ENCODE measurements at regions not wholly inside any gene's neighbourhood (a gene's known extent, or its start where the extent isn't known, plus 50 kb on each side); places are given as distances from the start of the nearest gene placed in this dataset.
A peak's percentile ranks its signal among the peaks of the same experiment; 100 is the strongest.

DNA sequence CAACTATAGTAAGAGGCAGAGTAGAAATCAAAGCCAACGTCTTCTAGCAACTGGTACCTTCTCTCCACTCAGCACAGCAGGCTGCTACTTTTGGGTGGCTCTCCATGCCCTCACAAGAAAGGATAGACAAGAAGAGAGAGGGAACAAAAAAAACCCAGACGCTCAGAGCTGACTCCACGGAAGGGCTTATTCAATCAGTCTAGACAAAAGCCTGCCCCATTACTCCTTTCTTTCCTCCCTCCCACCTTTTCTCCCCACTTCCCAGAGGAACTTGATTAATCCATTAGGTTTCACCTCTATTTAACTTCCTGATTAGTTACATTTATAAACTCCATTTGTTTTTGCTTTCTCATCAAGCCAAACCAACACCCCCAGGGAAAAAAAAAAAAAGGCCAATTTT, 71.1 kb upstream of the CCDC60 start:
- Mint-ChIP-seq H3K27ac (ENCODE audit: unreplicated experiment) (no peak overlapping the region), H3K4me3 (ENCODE audit: unreplicated experiment) (no peak overlapping the region), H3K9me3 (ENCODE audit: unreplicated experiment) (peaks cover 26% of the 10 kb centered on the region), H3K4me1 (ENCODE audit: low read depth, unreplicated experiment) (no peaks in the 10 kb centered on the region), H3K36me3 (ENCODE audit: insufficient read depth, unreplicated experiment) (no peaks in the 10 kb centered on the region), H3K27me3 (ENCODE audit: insufficient read depth, unreplicated experiment) (no peaks in the 10 kb centered on the region)
- Histone ChIP-seq H3K4me1 (no peaks in the 10 kb centered on the region), H3K27me3 (replicated peaks; ENCODE audit: control insufficient read depth, insufficient read depth, low read length) (no peaks in the 10 kb centered on the region), H3K4me3 (ENCODE audit: low read depth, low read length) (no peak overlapping the region), H3K36me3 (ENCODE audit: control insufficient read depth, insufficient read depth, low read length) (no peaks in the 10 kb centered on the region), H3K9me3 (no peaks in the 10 kb centered on the region)
- intact Hi-C loops (cut with micrococcal nuclease; ENCODE audit: unreplicated experiment) = no loop called here
- ChIA-PET POLR2A (no interaction called here), CTCF (no interaction called here)
- no peak for DNase-seq
- BruUV-seq (replicated peaks) = no TSS peak
- TF ChIP-seq, protein P1, sequence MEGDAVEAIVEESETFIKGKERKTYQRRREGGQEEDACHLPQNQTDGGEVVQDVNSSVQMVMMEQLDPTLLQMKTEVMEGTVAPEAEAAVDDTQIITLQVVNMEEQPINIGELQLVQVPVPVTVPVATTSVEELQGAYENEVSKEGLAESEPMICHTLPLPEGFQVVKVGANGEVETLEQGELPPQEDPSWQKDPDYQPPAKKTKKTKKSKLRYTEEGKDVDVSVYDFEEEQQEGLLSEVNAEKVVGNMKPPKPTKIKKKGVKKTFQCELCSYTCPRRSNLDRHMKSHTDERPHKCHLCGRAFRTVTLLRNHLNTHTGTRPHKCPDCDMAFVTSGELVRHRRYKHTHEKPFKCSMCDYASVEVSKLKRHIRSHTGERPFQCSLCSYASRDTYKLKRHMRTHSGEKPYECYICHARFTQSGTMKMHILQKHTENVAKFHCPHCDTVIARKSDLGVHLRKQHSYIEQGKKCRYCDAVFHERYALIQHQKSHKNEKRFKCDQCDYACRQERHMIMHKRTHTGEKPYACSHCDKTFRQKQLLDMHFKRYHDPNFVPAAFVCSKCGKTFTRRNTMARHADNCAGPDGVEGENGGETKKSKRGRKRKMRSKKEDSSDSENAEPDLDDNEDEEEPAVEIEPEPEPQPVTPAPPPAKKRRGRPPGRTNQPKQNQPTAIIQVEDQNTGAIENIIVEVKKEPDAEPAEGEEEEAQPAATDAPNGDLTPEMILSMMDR (IDR thresholded peaks at IDR 0.05; ENCODE audit: insufficient read depth in 1 of 2, low read depth in 1 of 2, low read length in 1 of 2, severe bottlenecking in 1 of 2, unreplicated experiment in 1 of 2) = no peak

DNA sequence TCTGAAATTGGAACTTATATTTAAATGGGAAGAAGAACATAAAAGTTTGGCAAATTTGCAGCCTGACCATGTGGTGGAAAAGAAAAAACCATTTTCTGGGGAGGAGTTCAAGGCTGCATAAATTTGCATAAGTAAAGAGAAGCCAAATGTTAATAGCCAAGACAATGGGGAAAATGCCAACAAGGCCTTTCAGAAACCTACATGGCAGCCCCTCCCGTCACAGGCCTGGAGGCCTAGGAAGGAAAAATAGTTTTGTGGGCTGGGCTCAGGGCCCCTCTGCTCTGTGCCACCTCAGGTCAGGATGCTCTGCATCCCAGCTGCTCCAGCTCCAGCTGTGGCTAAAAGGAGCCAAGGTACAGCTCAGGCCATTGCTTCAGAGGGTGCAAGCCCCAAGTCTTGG, 67.6 kb upstream of the CCDC60 start:
- Histone ChIP-seq H3K27me3 (replicated peaks; ENCODE audit: control insufficient read depth, insufficient read depth, low read length) (no peaks in the 10 kb centered on the region), H3K4me1 (no peaks in the 10 kb centered on the region), H3K9me3 (peaks cover 3% of the 10 kb centered on the region; the same call in 1 of the 2 replicates), H3K4me3 (ENCODE audit: low read depth, low read length) (no peak overlapping the region), H3K36me3 (ENCODE audit: control insufficient read depth, insufficient read depth, low read length) (no peaks in the 10 kb centered on the region)
- Mint-ChIP-seq H3K9me3 (ENCODE audit: unreplicated experiment) (peaks cover 48% of the 10 kb centered on the region), H3K4me1 (ENCODE audit: low read depth, unreplicated experiment) (no peaks in the 10 kb centered on the region), H3K36me3 (ENCODE audit: insufficient read depth, unreplicated experiment) (no peaks in the 10 kb centered on the region), H3K27me3 (ENCODE audit: insufficient read depth, unreplicated experiment) (no peaks in the 10 kb centered on the region), H3K27ac (ENCODE audit: unreplicated experiment) (no peak overlapping the region), H3K4me3 (ENCODE audit: unreplicated experiment) (no peak overlapping the region)
- ChIA-PET CTCF (no interaction called here), POLR2A (no interaction called here)
- no peak for DNase-seq
- intact Hi-C loops (cut with micrococcal nuclease; ENCODE audit: unreplicated experiment) = no loop called here
- BruUV-seq (replicated peaks) = no TSS peak
- TF ChIP-seq, protein P1 (IDR thresholded peaks at IDR 0.05; ENCODE audit: insufficient read depth in 1 of 2, low read depth in 1 of 2, low read length in 1 of 2, severe bottlenecking in 1 of 2, unreplicated experiment in 1 of 2) = no peak

DNA sequence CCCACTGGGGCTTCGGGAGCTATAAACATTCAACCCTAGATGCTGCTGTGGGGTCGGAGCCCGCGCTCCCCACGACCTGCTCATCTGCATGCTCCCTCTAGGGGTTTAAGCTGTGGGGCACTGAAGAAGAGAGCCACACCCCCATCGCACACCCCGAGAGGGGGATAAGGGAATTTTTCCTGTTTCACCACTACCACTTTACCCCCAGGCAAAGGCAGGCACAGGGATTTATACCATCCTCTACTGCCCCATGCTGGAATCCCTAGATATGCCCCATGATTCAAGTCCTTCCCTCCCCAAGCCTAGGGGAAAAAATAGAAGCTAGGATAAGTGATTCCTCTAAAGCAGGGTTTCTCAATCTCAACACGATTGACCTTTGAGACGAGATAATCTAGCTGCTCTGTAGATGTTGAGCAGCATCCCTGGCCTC, 59.9 kb upstream of the CCDC60 start:
- intact Hi-C loops (cut with micrococcal nuclease; ENCODE audit: unreplicated experiment) = no loop called here
- no peaks in the 10 kb centered on the region for H3K27me3 ChIP-seq (replicated peaks; ENCODE audit: control insufficient read depth, insufficient read depth, low read length)
- peaks cover 4% of the 10 kb centered on the region for H3K27me3 Mint-ChIP-seq (ENCODE audit: insufficient read depth, unreplicated experiment)
- no peaks in the 10 kb centered on the region for H3K4me1 Mint-ChIP-seq (ENCODE audit: low read depth, unreplicated experiment)
- no peak overlapping the region for H3K27ac Mint-ChIP-seq (ENCODE audit: unreplicated experiment)
- no TSS peak for BruUV-seq (replicated peaks)
- H3K4me3 ChIP-seq (ENCODE audit: low read depth, low read length) = no peak overlapping the region
- H3K9me3 ChIP-seq = no peaks in the 10 kb centered on the region
- TF ChIP-seq, protein P1 (IDR thresholded peaks at IDR 0.05; ENCODE audit: insufficient read depth in 1 of 2, low read depth in 1 of 2, low read length in 1 of 2, severe bottlenecking in 1 of 2, unreplicated experiment in 1 of 2) = no peak
- H3K9me3 Mint-ChIP-seq (ENCODE audit: unreplicated experiment) = peaks cover 10% of the 10 kb centered on the region
- CTCF ChIA-PET = interaction anchor here (0.8 to 1.2 kb wide), 2 partner anchors 66 to 86 kb away, joined by 3 read pairs; no protein-coding TSS in a partner anchor
- H3K36me3 Mint-ChIP-seq (ENCODE audit: insufficient read depth, unreplicated experiment) = no peaks in the 10 kb centered on the region
- H3K4me1 ChIP-seq = no peaks in the 10 kb centered on the region
- peak in 1 of 2 experiments; percentile 7 for DNase-seq
- no peak overlapping the region for H3K4me3 Mint-ChIP-seq (ENCODE audit: unreplicated experiment)
- POLR2A ChIA-PET = no interaction called here
- H3K36me3 ChIP-seq (ENCODE audit: control insufficient read depth, insufficient read depth, low read length) = no peaks in the 10 kb centered on the region
